ENCODE measurements at regions not wholly inside any gene's neighbourhood (a gene's known extent, or its start where the extent isn't known, plus 50 kb on each side); places are given as distances from the start of the nearest gene placed in this dataset.

DNA sequence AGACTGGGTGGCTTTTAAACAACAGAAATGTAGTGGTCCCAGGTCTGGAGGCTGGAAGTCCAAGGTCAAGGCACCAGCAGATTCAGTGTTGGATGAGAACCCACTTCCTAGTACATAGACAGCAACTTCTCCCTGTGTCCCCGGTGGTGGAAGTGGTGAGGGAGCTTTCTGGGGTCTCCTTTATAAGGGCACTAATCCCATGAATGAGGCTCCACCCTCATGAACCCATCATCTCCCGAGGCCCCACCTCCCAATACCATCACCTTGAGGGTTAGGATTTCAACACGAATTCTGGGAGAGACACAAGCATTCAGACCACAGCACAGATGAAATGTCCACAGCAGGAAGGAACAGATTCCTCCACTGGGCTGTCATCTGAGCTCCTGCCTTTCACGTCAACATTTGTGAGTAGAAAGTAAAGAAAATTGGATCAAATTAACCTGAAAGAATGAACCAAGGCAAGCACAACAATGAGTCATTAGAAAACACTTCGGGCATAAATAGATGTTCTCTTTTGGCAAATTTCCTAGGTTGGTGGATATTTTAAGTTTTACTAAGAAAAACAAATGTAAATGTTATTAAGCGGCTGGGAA lies 130.7 kb downstream of the RNASET2 start:
- TF ChIP-seq, protein P1, sequence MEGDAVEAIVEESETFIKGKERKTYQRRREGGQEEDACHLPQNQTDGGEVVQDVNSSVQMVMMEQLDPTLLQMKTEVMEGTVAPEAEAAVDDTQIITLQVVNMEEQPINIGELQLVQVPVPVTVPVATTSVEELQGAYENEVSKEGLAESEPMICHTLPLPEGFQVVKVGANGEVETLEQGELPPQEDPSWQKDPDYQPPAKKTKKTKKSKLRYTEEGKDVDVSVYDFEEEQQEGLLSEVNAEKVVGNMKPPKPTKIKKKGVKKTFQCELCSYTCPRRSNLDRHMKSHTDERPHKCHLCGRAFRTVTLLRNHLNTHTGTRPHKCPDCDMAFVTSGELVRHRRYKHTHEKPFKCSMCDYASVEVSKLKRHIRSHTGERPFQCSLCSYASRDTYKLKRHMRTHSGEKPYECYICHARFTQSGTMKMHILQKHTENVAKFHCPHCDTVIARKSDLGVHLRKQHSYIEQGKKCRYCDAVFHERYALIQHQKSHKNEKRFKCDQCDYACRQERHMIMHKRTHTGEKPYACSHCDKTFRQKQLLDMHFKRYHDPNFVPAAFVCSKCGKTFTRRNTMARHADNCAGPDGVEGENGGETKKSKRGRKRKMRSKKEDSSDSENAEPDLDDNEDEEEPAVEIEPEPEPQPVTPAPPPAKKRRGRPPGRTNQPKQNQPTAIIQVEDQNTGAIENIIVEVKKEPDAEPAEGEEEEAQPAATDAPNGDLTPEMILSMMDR (optimal IDR thresholded peaks at IDR 0.05 in 1 of 3, IDR thresholded peaks at IDR 0.05 in 1 of 3, conservative IDR thresholded peaks at IDR 0.05 in 1 of 3; ENCODE audit: extremely low read depth in 1 of 3, insufficient read depth in 2 of 3, low read length in 3 of 3): no peak
- no peak for TF ChIP-seq EZH2 (IDR thresholded peaks at IDR 0.05; ENCODE audit: low read length)

All from keratinocyte (primary cell).